Breast epithelium (tissue), 3 donors: ENCODE measurements at regions not wholly inside any gene's neighbourhood (a gene's known extent, or its start where the extent isn't known, plus 50 kb on each side); places are given as distances from the start of the nearest gene placed in this dataset.

Source experiments
- POLR2A ChIP-seq: fragments of 450-650 bp; IDR thresholded peaks from one replicate; pipeline ENCODE4 v1.6.1; 2016; ENCODE audit warnings: antibody characterized with exemption, mild to moderate bottlenecking, moderate library complexity
- POLR2AphosphoS5 ChIP-seq, 3 donors: sonication (generic); formaldehyde crosslinking; IDR thresholded peaks; one replicate each; pipeline ENCODE4 v1.6.1; 2017; ENCODE audit warnings: antibody characterized with exemption in 3 of 3
- TF ChIP-seq, protein P1 (sequence below), 3 donors: fragments of 450-650 bp; IDR thresholded peaks; one replicate each; pipeline ENCODE4 v1.5.1; 2016 to 2017; ENCODE audit warnings: antibody characterized with exemption in 3 of 3, mild to moderate bottlenecking in 3 of 3, moderate library complexity in 3 of 3

DNA sequence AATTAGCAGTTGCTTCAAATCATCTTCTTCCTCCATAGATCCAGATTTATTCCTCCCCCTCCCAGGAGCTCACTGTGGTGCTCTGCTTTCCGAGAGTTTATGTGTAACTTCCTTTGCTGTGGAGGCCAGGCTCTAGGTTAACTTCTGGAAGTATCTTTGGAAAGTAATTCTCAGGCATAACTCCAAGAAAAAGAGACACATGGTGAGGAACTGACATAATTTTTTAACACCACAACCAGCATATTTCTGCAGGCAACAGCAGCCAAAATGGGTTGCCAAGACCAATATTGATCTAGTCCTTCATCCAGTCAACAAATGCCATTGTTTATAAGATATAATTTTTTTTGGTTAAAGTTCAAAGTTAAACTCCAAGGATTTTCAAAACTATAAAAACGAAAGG, 114.5 kb upstream of the RBPJ start:
- TF ChIP-seq, protein P1, sequence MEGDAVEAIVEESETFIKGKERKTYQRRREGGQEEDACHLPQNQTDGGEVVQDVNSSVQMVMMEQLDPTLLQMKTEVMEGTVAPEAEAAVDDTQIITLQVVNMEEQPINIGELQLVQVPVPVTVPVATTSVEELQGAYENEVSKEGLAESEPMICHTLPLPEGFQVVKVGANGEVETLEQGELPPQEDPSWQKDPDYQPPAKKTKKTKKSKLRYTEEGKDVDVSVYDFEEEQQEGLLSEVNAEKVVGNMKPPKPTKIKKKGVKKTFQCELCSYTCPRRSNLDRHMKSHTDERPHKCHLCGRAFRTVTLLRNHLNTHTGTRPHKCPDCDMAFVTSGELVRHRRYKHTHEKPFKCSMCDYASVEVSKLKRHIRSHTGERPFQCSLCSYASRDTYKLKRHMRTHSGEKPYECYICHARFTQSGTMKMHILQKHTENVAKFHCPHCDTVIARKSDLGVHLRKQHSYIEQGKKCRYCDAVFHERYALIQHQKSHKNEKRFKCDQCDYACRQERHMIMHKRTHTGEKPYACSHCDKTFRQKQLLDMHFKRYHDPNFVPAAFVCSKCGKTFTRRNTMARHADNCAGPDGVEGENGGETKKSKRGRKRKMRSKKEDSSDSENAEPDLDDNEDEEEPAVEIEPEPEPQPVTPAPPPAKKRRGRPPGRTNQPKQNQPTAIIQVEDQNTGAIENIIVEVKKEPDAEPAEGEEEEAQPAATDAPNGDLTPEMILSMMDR (IDR thresholded peaks at IDR 0.05): no peak
- TF ChIP-seq POLR2A (no peak), POLR2AphosphoS5 (IDR thresholded peaks at IDR 0.05) (no peak)
